GM06990 (cell line): ENCODE measurements at regions not wholly inside any gene's neighbourhood (a gene's known extent, or its start where the extent isn't known, plus 50 kb on each side); places are given as distances from the start of the nearest gene placed in this dataset.

ENCODE experiments used
- DNase-seq: peaks from one replicate; pipeline ENCODE4 v3.0.0-alpha.2; 2011; ENCODE audit not compliant: insufficient read length; ENCODE audit errors: extremely low read depth
- H3K27me3 ChIP-seq: replicated peaks from 2 replicates; pipeline ENCODE4 v1.6.0; 2011; ENCODE audit warnings: low read length; ENCODE audit not compliant: control insufficient read depth, insufficient read depth
- H3K36me3 ChIP-seq: 2 replicates; pipeline ENCODE4 v1.5.1; 2011; ENCODE audit warnings: low read length; ENCODE audit not compliant: control insufficient read depth, insufficient read depth
- H3K4me3 ChIP-seq: replicated peaks from 2 replicates; pipeline ENCODE4 v1.5.1; 2011; ENCODE audit warnings: low read depth, mild to moderate bottlenecking, control low read depth, low read length
- CTCF ChIP-seq: IDR thresholded peaks from 2 replicates; pipeline ENCODE4 v1.5.1; 2011; ENCODE audit warnings: low read length, control low read depth, mild to moderate bottlenecking, inconsistent platforms; ENCODE audit not compliant: insufficient read depth, poor library complexity, severe bottlenecking

DNA sequence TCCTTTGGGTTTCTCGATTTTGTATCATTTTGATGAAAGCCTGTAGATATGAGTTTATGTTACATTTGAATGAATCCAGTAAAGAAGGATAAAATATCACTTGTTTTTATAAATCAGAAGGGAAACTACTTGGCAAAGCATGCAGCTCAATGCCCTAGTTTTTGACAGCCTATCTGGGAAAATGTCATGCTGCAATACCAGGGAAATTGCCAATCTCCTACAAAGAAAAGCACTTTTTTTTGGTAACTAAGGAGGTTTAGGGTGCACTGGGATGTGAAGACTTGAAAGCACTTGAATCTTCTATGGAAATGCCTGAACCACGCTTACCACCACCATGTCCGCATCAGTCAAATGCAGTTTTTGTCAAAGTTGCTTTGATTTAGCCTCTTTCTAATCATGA is 446.9 kb upstream of the LRRC7 start:
- no peaks in the 10 kb centered on the region for H3K27me3 ChIP-seq
- H3K4me3 ChIP-seq: no peak overlapping the region
- no peak for TF ChIP-seq CTCF
- DNase-seq: no peak
- H3K36me3 ChIP-seq: no peaks in the 10 kb centered on the region

DNA sequence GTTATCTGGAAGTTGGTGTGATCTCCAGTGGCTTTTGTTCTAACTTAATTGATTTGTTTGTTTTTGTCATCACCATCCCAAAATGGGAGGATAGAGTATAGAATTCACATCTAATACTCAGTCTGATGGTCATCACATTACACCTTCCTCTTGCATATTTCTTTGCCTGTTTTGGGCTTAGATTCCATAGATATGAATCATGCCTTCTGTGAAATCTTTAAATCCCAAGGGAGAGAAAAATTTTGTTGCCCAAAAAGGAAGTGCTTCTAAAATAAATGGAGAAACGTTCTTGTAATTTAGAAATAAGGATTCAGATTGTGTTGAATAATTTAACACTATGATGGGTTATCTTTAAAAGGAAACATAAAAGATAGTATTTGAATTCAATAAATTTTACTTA is 446.0 kb upstream of the LRRC7 start:
- H3K36me3 ChIP-seq: no peaks in the 10 kb centered on the region
- no peak for TF ChIP-seq CTCF
- no peak overlapping the region for H3K4me3 ChIP-seq
- no peaks in the 10 kb centered on the region for H3K27me3 ChIP-seq
- DNase-seq: no peak

GRCh38 chr1:69122373-69122772 is 445.3 kb upstream of the LRRC7 start:
- H3K27me3 ChIP-seq: no peaks in the 10 kb centered on the region
- TF ChIP-seq CTCF: no peak
- DNase-seq: no peak
- H3K4me3 ChIP-seq: no peak overlapping the region
- no peaks in the 10 kb centered on the region for H3K36me3 ChIP-seq

- no peak for TF ChIP-seq CTCF
- no peak overlapping the region for H3K4me3 ChIP-seq
- no peaks in the 10 kb centered on the region for H3K36me3 ChIP-seq
- no peaks in the 10 kb centered on the region for H3K27me3 ChIP-seq
- DNase-seq: no peak
Measured at GRCh38 chr1:69123486-69123885, 444.2 kb upstream of the LRRC7 start.

DNA sequence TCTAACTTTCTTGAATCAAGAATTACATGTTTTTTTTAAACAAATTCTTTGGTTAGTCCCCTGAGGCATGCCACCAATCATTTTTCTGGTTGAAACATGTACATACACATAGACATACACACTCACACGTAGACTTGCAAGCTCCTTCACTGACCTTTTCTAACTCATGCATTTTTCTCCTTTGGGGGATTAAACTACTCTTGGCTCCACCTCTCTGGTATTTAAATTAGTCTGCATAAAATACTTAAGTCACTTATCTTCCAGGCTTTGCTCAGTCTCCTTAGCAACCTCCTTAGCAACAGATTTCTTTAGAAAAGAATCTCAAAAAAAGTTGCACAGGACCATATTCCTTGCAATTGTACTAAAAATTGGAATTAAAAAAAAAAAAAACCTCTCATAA is 440.9 kb upstream of the LRRC7 start:
- no peak for DNase-seq
- no peak for TF ChIP-seq CTCF
- Histone ChIP-seq H3K4me3 (no peak overlapping the region), H3K27me3 (no peaks in the 10 kb centered on the region), H3K36me3 (no peaks in the 10 kb centered on the region)

- Histone ChIP-seq H3K36me3 (no peaks in the 10 kb centered on the region), H3K4me3 (no peak overlapping the region), H3K27me3 (no peaks in the 10 kb centered on the region)
- TF ChIP-seq CTCF: no peak
- DNase-seq: no peak
Measured at GRCh38 chr1:69128204-69128603, 439.5 kb upstream of the LRRC7 start.
